Activated naive CD8-positive, alpha-beta T cell treated with anti-CD3 and anti-CD28 coated beads for 36 hours (primary cell): ENCODE measurements at regions not wholly inside any gene's neighbourhood (a gene's known extent, or its start where the extent isn't known, plus 50 kb on each side); places are given as distances from the start of the nearest gene placed in this dataset.

ENCODE experiments used
- DNase-seq: peaks from one replicate; pipeline ENCODE4 v3.0.0; 2021
- H3K27ac Mint-ChIP-seq: one replicate; pipeline ENCODE4 v1.8.0; 2022; ENCODE audit warnings: mild to moderate bottlenecking, moderate library complexity, mixed read lengths
- H3K27me3 Mint-ChIP-seq: one replicate; pipeline ENCODE4 v1.8.0; 2022; ENCODE audit warnings: mild to moderate bottlenecking, mixed read lengths
- H3K36me3 Mint-ChIP-seq: one replicate; pipeline ENCODE4 v1.8.0; 2021; ENCODE audit warnings: mild to moderate bottlenecking, mixed read lengths
- H3K4me1 Mint-ChIP-seq: one replicate; pipeline ENCODE4 v1.8.0; 2021; ENCODE audit warnings: mixed read lengths
- H3K4me3 Mint-ChIP-seq: one replicate; pipeline ENCODE4 v1.8.0; 2022; ENCODE audit warnings: mild to moderate bottlenecking, moderate library complexity, mixed read lengths
- H3K9me3 Mint-ChIP-seq: one replicate; pipeline ENCODE4 v1.8.0; 2022; ENCODE audit warnings: mixed read lengths

- Mint-ChIP-seq H3K27me3 (no peaks in the 10 kb centered on the region), H3K4me3 (no peak overlapping the region), H3K36me3 (no peaks in the 10 kb centered on the region), H3K9me3 (peaks cover 1% of the 10 kb centered on the region), H3K4me1 (peaks cover 22% of the 10 kb centered on the region), H3K27ac (no peak overlapping the region)
- DNase-seq, result no peak
Measured at GRCh38 chr10:8233832-8234259, 179.4 kb downstream of the GATA3 start.

GRCh38 chr10:8235253-8236027, 181.0 kb downstream of the GATA3 start:
- Mint-ChIP-seq H3K27ac (no peak overlapping the region), H3K4me1 (peaks cover 24% of the 10 kb centered on the region), H3K36me3 (no peaks in the 10 kb centered on the region), H3K27me3 (no peaks in the 10 kb centered on the region), H3K9me3 (no peaks in the 10 kb centered on the region), H3K4me3 (no peak overlapping the region)
- no peak for DNase-seq

GRCh38 chr10:8238986-8239385, 184.5 kb downstream of the GATA3 start:
- Mint-ChIP-seq H3K4me1 (peaks cover 41% of the 10 kb centered on the region), H3K4me3 (no peak overlapping the region), H3K9me3 (no peaks in the 10 kb centered on the region)

DNA sequence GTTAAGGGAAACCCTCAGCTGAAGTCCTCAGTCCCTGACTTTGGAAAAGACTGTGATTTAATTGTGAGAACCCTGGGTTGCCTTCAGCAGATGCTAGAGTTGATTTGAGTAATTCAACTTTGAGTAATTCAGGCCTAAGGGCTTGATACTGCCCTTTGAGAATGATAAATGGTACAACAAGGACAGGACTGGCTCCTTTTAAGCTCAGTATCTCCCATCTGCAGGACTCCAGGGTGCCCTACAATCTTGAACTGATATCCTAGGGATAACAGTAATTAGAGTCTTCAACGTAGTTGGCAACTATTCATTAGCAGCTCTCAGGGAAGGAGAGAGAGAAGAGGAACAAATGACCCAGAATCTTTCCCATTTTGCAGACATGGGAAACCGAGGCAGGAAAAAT, 186.4 kb downstream of the GATA3 start:
- H3K4me1 Mint-ChIP-seq, result peaks cover 58% of the 10 kb centered on the region
- no peak overlapping the region for H3K27ac Mint-ChIP-seq
- H3K27me3 Mint-ChIP-seq, result no peaks in the 10 kb centered on the region
- H3K36me3 Mint-ChIP-seq, result peaks cover 3% of the 10 kb centered on the region
- no peak overlapping the region for H3K4me3 Mint-ChIP-seq
- no peaks in the 10 kb centered on the region for H3K9me3 Mint-ChIP-seq
- no peak for DNase-seq

More at GRCh38 chr10:8238986-8239385, 184.5 kb downstream of the GATA3 start:
- H3K27me3 Mint-ChIP-seq, result no peaks in the 10 kb centered on the region
- H3K36me3 Mint-ChIP-seq, result no peaks in the 10 kb centered on the region
- DNase-seq, result no peak
- no peak overlapping the region for H3K27ac Mint-ChIP-seq

DNA sequence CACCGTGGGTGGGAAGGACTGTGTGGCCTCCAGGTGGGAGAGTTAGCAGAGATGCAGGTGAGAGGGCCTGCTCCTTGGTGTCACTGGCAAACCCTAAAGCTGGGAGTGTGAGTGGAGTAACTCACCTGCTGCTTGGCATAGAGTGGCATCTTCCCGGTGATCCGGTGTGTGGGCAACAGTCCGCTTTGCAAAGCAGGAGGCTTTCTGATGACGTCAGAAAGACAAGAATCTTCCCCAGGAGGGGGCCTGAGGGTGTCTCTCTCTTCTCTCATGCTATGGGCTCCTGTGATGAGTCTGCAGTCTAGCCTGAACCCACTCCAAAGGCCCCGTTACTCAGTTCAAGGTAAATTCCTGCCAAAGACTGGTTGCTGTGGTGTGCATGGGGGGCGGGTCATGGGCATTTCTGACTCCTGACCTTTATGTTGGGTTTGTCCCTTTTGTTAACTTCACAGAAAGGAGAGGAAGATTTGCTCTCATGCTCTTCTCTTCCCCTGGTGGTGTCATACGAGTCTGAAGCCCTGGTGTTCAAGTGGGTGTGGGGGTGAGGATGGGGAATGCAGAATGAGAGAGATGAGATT, 187.9 kb downstream of the GATA3 start:
- peaks cover 64% of the 10 kb centered on the region for H3K4me1 Mint-ChIP-seq
- no peak overlapping the region for H3K4me3 Mint-ChIP-seq
- peak overlapping the region; percentile 55 for H3K27ac Mint-ChIP-seq
- peaks cover 10% of the 10 kb centered on the region for H3K36me3 Mint-ChIP-seq
- peaks cover 6% of the 10 kb centered on the region for H3K9me3 Mint-ChIP-seq
- DNase-seq, result peak; percentile 72
- H3K27me3 Mint-ChIP-seq, result no peaks in the 10 kb centered on the region

GRCh38 chr10:8245131-8245813, 190.8 kb downstream of the GATA3 start:
- peaks cover 10% of the 10 kb centered on the region for H3K36me3 Mint-ChIP-seq
- H3K27me3 Mint-ChIP-seq, result no peaks in the 10 kb centered on the region
- no peak for DNase-seq
- H3K27ac Mint-ChIP-seq, result peak overlapping the region; percentile 82
- peak overlapping the region; percentile 24 for H3K4me3 Mint-ChIP-seq
- peaks cover 9% of the 10 kb centered on the region for H3K9me3 Mint-ChIP-seq
- peaks cover 47% of the 10 kb centered on the region for H3K4me1 Mint-ChIP-seq

DNA sequence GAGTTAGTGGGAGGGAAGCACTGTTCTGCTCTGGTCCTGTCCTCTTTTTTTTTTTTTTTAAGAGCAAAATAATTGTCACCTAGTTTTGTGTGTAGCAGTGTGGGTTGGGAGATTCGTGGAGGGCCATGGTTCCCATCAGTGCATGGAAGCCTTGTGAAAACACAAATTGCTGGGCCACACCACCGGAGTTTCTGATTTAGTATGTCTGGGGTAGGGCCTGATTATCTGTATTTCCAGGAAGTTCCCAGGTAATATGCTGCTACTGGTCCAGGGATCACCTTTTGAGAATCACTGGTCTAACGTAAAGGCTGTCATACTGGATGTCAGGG, 191.3 kb downstream of the GATA3 start:
- Mint-ChIP-seq H3K27ac (peak overlapping the region; percentile 82), H3K4me3 (peak overlapping the region; percentile 24), H3K9me3 (peaks cover 9% of the 10 kb centered on the region), H3K27me3 (no peaks in the 10 kb centered on the region), H3K36me3 (peaks cover 10% of the 10 kb centered on the region), H3K4me1 (peaks cover 47% of the 10 kb centered on the region)
- DNase-seq, result no peak

- no peak overlapping the region for H3K4me3 Mint-ChIP-seq
- H3K9me3 Mint-ChIP-seq, result peaks cover 9% of the 10 kb centered on the region
- H3K27ac Mint-ChIP-seq, result no peak overlapping the region
- no peaks in the 10 kb centered on the region for H3K27me3 Mint-ChIP-seq
- H3K36me3 Mint-ChIP-seq, result peaks cover 10% of the 10 kb centered on the region
- no peak for DNase-seq
- H3K4me1 Mint-ChIP-seq, result peaks cover 42% of the 10 kb centered on the region
Measured at GRCh38 chr10:8246548-8246947, 192.1 kb downstream of the GATA3 start.

DNA sequence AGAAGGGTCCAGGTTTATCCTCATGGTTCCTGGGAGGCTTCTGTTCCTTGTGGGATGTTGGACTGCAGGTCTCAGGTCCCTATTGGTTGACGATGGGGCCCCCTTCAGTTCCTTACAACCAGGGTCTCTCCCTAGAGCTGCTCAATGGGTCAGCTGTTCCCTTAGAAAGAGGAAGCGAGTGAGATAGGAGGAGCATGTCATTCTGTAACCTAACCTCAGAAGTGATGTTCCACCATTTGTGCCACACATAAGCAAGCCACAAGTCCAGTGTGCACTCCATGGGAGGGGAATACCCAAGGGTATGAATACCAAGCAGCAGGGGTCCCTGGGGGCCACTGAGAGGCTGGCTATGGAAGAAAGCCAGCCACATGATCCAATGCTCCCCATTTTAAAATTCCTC, 192.7 kb downstream of the GATA3 start:
- no peak for DNase-seq
- Mint-ChIP-seq H3K36me3 (peaks cover 10% of the 10 kb centered on the region), H3K27me3 (no peaks in the 10 kb centered on the region), H3K4me1 (peaks cover 37% of the 10 kb centered on the region), H3K9me3 (peaks cover 9% of the 10 kb centered on the region), H3K4me3 (no peak overlapping the region), H3K27ac (no peak overlapping the region)

GRCh38 chr10:8248868-8249267, 194.4 kb downstream of the GATA3 start:
- Mint-ChIP-seq H3K4me1 (peaks cover 26% of the 10 kb centered on the region), H3K36me3 (peaks cover 10% of the 10 kb centered on the region), H3K27ac (no peak overlapping the region), H3K27me3 (no peaks in the 10 kb centered on the region), H3K4me3 (no peak overlapping the region), H3K9me3 (peaks cover 9% of the 10 kb centered on the region)
- DNase-seq, result no peak

- Mint-ChIP-seq H3K9me3 (peaks cover 5% of the 10 kb centered on the region), H3K27ac (peak overlapping the region; percentile 71), H3K4me1 (peaks cover 25% of the 10 kb centered on the region), H3K27me3 (no peaks in the 10 kb centered on the region), H3K4me3 (no peak overlapping the region), H3K36me3 (no peaks in the 10 kb centered on the region)
- no peak for DNase-seq
Measured at GRCh38 chr10:8254350-8254749, 199.9 kb downstream of the GATA3 start.

DNA sequence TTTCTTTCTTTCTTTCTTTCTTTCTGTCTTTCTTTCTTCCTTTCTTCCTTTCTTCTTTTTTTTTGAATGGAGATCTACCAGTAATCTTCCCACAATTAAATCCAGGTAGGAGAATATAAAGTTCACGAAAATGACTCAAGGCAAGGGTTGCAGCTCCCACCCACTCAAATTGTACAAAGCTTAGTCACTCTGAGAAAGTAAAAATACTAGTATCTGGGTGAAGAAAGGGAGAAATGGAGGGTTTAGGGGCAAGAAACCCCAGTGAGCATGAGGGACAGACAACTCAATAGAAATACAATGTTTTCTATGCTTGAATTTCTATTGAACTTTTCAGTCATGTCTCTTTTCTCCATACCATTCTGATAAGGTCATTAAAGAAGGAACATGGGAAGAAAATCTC, 200.8 kb downstream of the GATA3 start:
- no peaks in the 10 kb centered on the region for H3K36me3 Mint-ChIP-seq
- H3K4me3 Mint-ChIP-seq, result peak overlapping the region; percentile 22
- H3K4me1 Mint-ChIP-seq, result peaks cover 25% of the 10 kb centered on the region
- peaks cover 5% of the 10 kb centered on the region for H3K9me3 Mint-ChIP-seq
- H3K27ac Mint-ChIP-seq, result peak overlapping the region; percentile 71
- DNase-seq, result no peak
- H3K27me3 Mint-ChIP-seq, result no peaks in the 10 kb centered on the region

DNA sequence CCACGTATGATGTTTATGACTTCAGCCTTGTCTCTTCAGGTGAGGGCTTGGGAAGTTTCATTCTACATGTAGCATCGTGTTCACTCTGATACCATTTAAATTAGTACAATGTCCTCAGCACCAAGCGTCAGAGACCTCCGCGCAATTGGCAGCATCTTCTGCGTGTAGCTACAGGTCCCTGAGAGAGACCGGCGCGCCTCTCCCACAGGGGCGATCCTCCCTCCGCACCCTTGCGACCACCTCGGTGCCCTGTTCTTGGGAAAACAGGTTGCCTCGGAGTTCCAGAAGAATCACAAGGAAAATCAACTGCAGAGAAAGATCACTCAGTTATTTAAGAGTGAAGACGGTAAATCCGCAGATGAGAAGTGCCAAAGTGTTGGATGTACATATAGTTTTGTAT, 206.2 kb downstream of the GATA3 start:
- peaks cover 8% of the 10 kb centered on the region for H3K4me1 Mint-ChIP-seq
- peaks cover 5% of the 10 kb centered on the region for H3K9me3 Mint-ChIP-seq
- no peak for DNase-seq

GRCh38 chr10:8262317-8262716, 207.8 kb downstream of the GATA3 start:
- Mint-ChIP-seq H3K27ac (no peak overlapping the region), H3K36me3 (no peaks in the 10 kb centered on the region), H3K4me3 (no peak overlapping the region), H3K4me1 (no peaks in the 10 kb centered on the region), H3K27me3 (no peaks in the 10 kb centered on the region), H3K9me3 (peaks cover 5% of the 10 kb centered on the region)
- DNase-seq, result no peak

More for the DNA sequence above, 206.2 kb downstream of the GATA3 start:
- Mint-ChIP-seq H3K27me3 (no peaks in the 10 kb centered on the region), H3K4me3 (no peak overlapping the region), H3K36me3 (no peaks in the 10 kb centered on the region), H3K27ac (no peak overlapping the region)

DNA sequence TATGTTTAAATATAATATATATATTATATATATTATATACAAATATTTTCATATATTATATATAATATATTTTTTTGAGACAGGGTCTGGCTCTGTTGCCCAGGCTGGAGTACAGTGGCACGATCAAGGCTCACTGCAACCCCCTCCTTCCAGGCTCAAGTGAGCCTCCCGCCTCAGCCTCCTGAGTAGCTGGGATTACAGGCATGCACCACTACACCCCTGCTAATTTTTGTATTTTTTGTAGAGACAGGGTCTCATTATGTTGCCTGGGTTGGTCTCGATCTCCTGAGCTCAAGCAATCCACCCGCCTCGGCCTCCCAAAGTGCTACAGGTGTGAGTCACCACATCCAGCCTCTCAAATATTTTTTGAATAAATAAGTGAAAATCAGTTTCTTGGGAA, 215.5 kb downstream of the GATA3 start:
- Mint-ChIP-seq H3K4me1 (no peaks in the 10 kb centered on the region), H3K36me3 (no peaks in the 10 kb centered on the region), H3K27me3 (no peaks in the 10 kb centered on the region), H3K4me3 (no peak overlapping the region), H3K9me3 (no peaks in the 10 kb centered on the region), H3K27ac (no peak overlapping the region)
- DNase-seq, result no peak
